OCI-LY1 (cell line): ENCODE measurements at regions not wholly inside any gene's neighbourhood (a gene's known extent, or its start where the extent isn't known, plus 50 kb on each side); places are given as distances from the start of the nearest gene placed in this dataset.

Source experiments
- H2AFZ ChIP-seq: fragments of 200-600 bp; sonication (generic), shearing (Covaris generic); 2 replicates; pipeline ENCODE4 v1.6.0; 2014; ENCODE audit warnings: antibody characterized with exemption, mild to moderate bottlenecking, low read length
- H3F3A ChIP-seq: fragments of 200-600 bp; sonication (generic), shearing (Covaris generic); 2 replicates; pipeline ENCODE4 v1.6.0; 2014; ENCODE audit warnings: mild to moderate bottlenecking, antibody characterized with exemption, low read length, moderate library complexity; ENCODE audit not compliant: insufficient read depth
- H3K27ac ChIP-seq: fragments of 200-600 bp; sonication (generic); 2 replicates; pipeline ENCODE4 v1.5.1; 2014; ENCODE audit warnings: low read length, mixed run types, mild to moderate bottlenecking, low read depth; ENCODE audit not compliant: poor library complexity, severe bottlenecking
- H3K27me3 ChIP-seq: fragments of 200-600 bp; sonication (generic); 2 replicates; pipeline ENCODE4 v1.6.0; 2014; ENCODE audit warnings: antibody characterized with exemption, mild to moderate bottlenecking, low read length, moderate library complexity; ENCODE audit not compliant: insufficient read depth
- H3K36me3 ChIP-seq: fragments of 200-600 bp; sonication (generic); 2 replicates; pipeline ENCODE4 v1.6.1; 2014; ENCODE audit warnings: mild to moderate bottlenecking, antibody characterized with exemption, low read length, moderate library complexity, mixed read lengths; ENCODE audit not compliant: insufficient read depth
- H3K4me1 ChIP-seq: fragments of 200-600 bp; sonication (generic); 2 replicates; pipeline ENCODE4 v1.5.1; 2014; ENCODE audit warnings: mild to moderate bottlenecking, low read length, moderate library complexity; ENCODE audit not compliant: insufficient read depth, severe bottlenecking
- H3K4me2 ChIP-seq: fragments of 200-600 bp; sonication (generic), shearing (Covaris generic); 2 replicates; pipeline ENCODE4 v1.6.1; 2014; ENCODE audit warnings: low read length
- H3K4me3 ChIP-seq: fragments of 200-600 bp; sonication (generic); 2 replicates; pipeline ENCODE4 v1.5.1; 2014; ENCODE audit warnings: low read length, low read depth, mild to moderate bottlenecking, mixed read lengths; ENCODE audit not compliant: poor library complexity, severe bottlenecking
- H3K79me2 ChIP-seq: fragments of 200-600 bp; shearing (Covaris generic); 2 replicates; pipeline ENCODE4 v1.6.1; 2016; ENCODE audit warnings: mixed run types, low read length, mixed read lengths; ENCODE audit not compliant: insufficient read depth
- H3K9ac ChIP-seq: fragments of 200-600 bp; sonication (generic), shearing (Covaris generic); 2 replicates; pipeline ENCODE4 v1.6.1; 2014; ENCODE audit warnings: mild to moderate bottlenecking, low read length, mixed read lengths
- H3K9me2 ChIP-seq: fragments of 200-600 bp; sonication (generic), shearing (Covaris generic); 2 replicates; pipeline ENCODE4 v1.6.1; 2014; ENCODE audit warnings: low read depth, mild to moderate bottlenecking, low read length, mixed read lengths
- H3K9me3 ChIP-seq: fragments of 200-600 bp; shearing (Covaris generic); 2 replicates; pipeline ENCODE4 v1.6.1; 2014; ENCODE audit warnings: low read length, mixed read lengths
- H4K20me1 ChIP-seq: fragments of 200-600 bp; sonication (generic), shearing (Covaris generic); 2 replicates; pipeline ENCODE4 v1.6.0; 2016; ENCODE audit warnings: mild to moderate bottlenecking, low read length; ENCODE audit not compliant: insufficient read depth
- CTCF ChIP-seq: fragments of 200-600 bp; sonication (generic), shearing (Covaris generic); IDR thresholded peaks from 2 replicates; pipeline ENCODE4 v1.5.1; 2017; ENCODE audit warnings: mild to moderate bottlenecking, antibody characterized with exemption, low read length, moderate library complexity, mixed read lengths
- EZH2 ChIP-seq: fragments of 200-600 bp; sonication (generic), shearing (Covaris generic); IDR thresholded peaks from 2 replicates; pipeline ENCODE4 v1.8.0; 2017; ENCODE audit warnings: borderline replicate concordance, mixed run types, mild to moderate bottlenecking, antibody characterized with exemption, low read length, moderate library complexity, mixed read lengths

GRCh38 chr13:55572862-55573261, 1567.9 kb upstream of the PRR20A start:
- Histone ChIP-seq H3K27ac (no peak overlapping the region), H3K9me3 (no peaks in the 10 kb centered on the region), H4K20me1 (no peaks in the 10 kb centered on the region), H3K4me2 (no peak overlapping the region), H3K4me3 (no peak overlapping the region), H3K36me3 (no peaks in the 10 kb centered on the region), H3K79me2 (no peaks in the 10 kb centered on the region), H3K9me2 (no peaks in the 10 kb centered on the region), H2AFZ (no peak overlapping the region), H3K9ac (no peak overlapping the region), H3F3A (no peaks in the 10 kb centered on the region), H3K4me1 (no peaks in the 10 kb centered on the region), H3K27me3 (no peaks in the 10 kb centered on the region)
- TF ChIP-seq EZH2 (no peak), CTCF (no peak)

GRCh38 chr13:55573565-55573964, 1567.2 kb upstream of the PRR20A start:
- no peaks in the 10 kb centered on the region for H3K36me3 ChIP-seq
- H3K4me3 ChIP-seq = no peak overlapping the region
- H3K4me2 ChIP-seq = no peak overlapping the region
- H3F3A ChIP-seq = no peaks in the 10 kb centered on the region
- no peaks in the 10 kb centered on the region for H3K27me3 ChIP-seq
- no peaks in the 10 kb centered on the region for H3K9me3 ChIP-seq
- no peak overlapping the region for H2AFZ ChIP-seq
- H3K27ac ChIP-seq = no peak overlapping the region
- no peaks in the 10 kb centered on the region for H3K79me2 ChIP-seq
- TF ChIP-seq EZH2 (no peak), CTCF (no peak)
- H3K9me2 ChIP-seq = no peaks in the 10 kb centered on the region
- H3K4me1 ChIP-seq = no peaks in the 10 kb centered on the region
- H3K9ac ChIP-seq = no peak overlapping the region
- no peaks in the 10 kb centered on the region for H4K20me1 ChIP-seq

GRCh38 chr13:55576389-55576788, 1564.3 kb upstream of the PRR20A start:
- Histone ChIP-seq H3K4me1 (no peaks in the 10 kb centered on the region), H3F3A (no peaks in the 10 kb centered on the region), H3K4me2 (no peak overlapping the region), H3K9ac (no peak overlapping the region), H3K27me3 (no peaks in the 10 kb centered on the region), H2AFZ (no peak overlapping the region), H3K36me3 (no peaks in the 10 kb centered on the region), H3K27ac (no peak overlapping the region), H3K4me3 (no peak overlapping the region), H4K20me1 (no peaks in the 10 kb centered on the region), H3K79me2 (no peaks in the 10 kb centered on the region), H3K9me2 (no peaks in the 10 kb centered on the region), H3K9me3 (no peaks in the 10 kb centered on the region)
- TF ChIP-seq CTCF = no peak
- TF ChIP-seq EZH2 = no peak
